CD4-positive, alpha-beta T cell (primary cell): ENCODE measurements at regions not wholly inside any gene's neighbourhood (a gene's known extent, or its start where the extent isn't known, plus 50 kb on each side); places are given as distances from the start of the nearest gene placed in this dataset.

ENCODE experiments used
- ATAC-seq: fragments of 200-7000 bp; cut with Tn5 transposase; one replicate; pipeline ENCODE4 v1.10.0; 2022; ENCODE audit warnings: mild to moderate bottlenecking; ENCODE audit not compliant: poor library complexity
- CTCF ChIA-PET: fragments of 350-600 bp; sonication (Branson Sonifier 250); formaldehyde crosslinking; loops from one replicate; lab custom pipeline; 2021; ENCODE audit warnings: antibody characterized with exemption, inconsistent platforms; lab: Charles Lee
- POLR2A ChIA-PET: fragments of 350-600 bp; sonication (Branson Sonifier 250); formaldehyde crosslinking; loops from one replicate; lab custom pipeline; 2021; ENCODE audit warnings: antibody characterized with exemption, inconsistent platforms; lab: Charles Lee
- DNase-seq, 14 experiments: peaks; one replicate each; pipeline ENCODE4 v3.0.0-alpha.2; 2013 to 2020; ENCODE audit warnings: mixed read lengths in 2 of 14
- H3K27ac ChIP-seq, 2 donors: one replicate each; pipeline versions ENCODE4 v1.5.1 to v1.7.0; 2013; ENCODE audit warnings: low read length in 2 of 2, low read depth in 1 of 2, mild to moderate bottlenecking in 1 of 2
- H3K27me3 ChIP-seq, 2 experiments: 1 replicate in 1 of 2; 2 replicates in 1 of 2; pipeline versions ENCODE4 v1.6.1 to v1.7.0; 2013; ENCODE audit warnings: low read length in 2 of 2, control low read depth in 1 of 2, mild to moderate bottlenecking in 1 of 2, moderate library complexity in 1 of 2; ENCODE audit not compliant: insufficient read depth in 2 of 2, control insufficient read depth in 1 of 2
- H3K36me3 ChIP-seq: one replicate; pipeline ENCODE4 v1.6.1; 2013; ENCODE audit warnings: low read length, control low read depth; ENCODE audit not compliant: insufficient read depth
- H3K4me1 ChIP-seq: one replicate; pipeline ENCODE4 v1.6.1; 2013; ENCODE audit warnings: low read length, control low read depth; ENCODE audit not compliant: insufficient read depth
- H3K4me3 ChIP-seq: one replicate; pipeline ENCODE4 v1.5.1; 2013; ENCODE audit warnings: mild to moderate bottlenecking, low read length, moderate library complexity
- H3K9me3 ChIP-seq, 2 experiments: 1 replicate in 1 of 2; 2 replicates in 1 of 2; pipeline versions ENCODE4 v1.6.1 to v1.7.0; 2013; ENCODE audit warnings: low read length in 2 of 2, mild to moderate bottlenecking in 2 of 2, control low read depth in 1 of 2, moderate library complexity in 1 of 2; ENCODE audit not compliant: control insufficient read depth in 1 of 2, insufficient read depth in 1 of 2
- H3K27ac Mint-ChIP-seq: one replicate; pipeline ENCODE4 v1.8.0; 2020; ENCODE audit warnings: mixed read lengths
- H3K27me3 Mint-ChIP-seq: one replicate; pipeline ENCODE4 v1.8.0; 2021; ENCODE audit warnings: mixed read lengths
- H3K36me3 Mint-ChIP-seq: one replicate; pipeline ENCODE4 v1.8.0; 2021; ENCODE audit warnings: low read depth, mixed read lengths
- H3K4me1 Mint-ChIP-seq: one replicate; pipeline ENCODE4 v1.8.0; 2021; ENCODE audit warnings: low read depth, mixed read lengths
- H3K4me3 Mint-ChIP-seq: one replicate; pipeline ENCODE4 v1.8.0; 2020; ENCODE audit warnings: mild to moderate bottlenecking, mixed read lengths
- H3K9me3 Mint-ChIP-seq: one replicate; pipeline ENCODE4 v1.8.0; 2020; ENCODE audit warnings: mixed read lengths
- intact Hi-C, 2 experiments: fragments of 100-400 bp; cut with DNase I in 1 of 2; cut with micrococcal nuclease in 1 of 2; formaldehyde crosslinking; loops; one replicate each; pipeline versions ENCODE4 v1.15.1 to v1.9.0; 2023 to 2025; cut with DNase I, micrococcal nuclease
- TF ChIP-seq, protein P1 (sequence below): fragments of 200-600 bp; IDR thresholded peaks from one replicate; pipeline ENCODE4 v1.8.0; 2022; ENCODE audit warnings: antibody characterized with exemption, mild to moderate bottlenecking

DNA sequence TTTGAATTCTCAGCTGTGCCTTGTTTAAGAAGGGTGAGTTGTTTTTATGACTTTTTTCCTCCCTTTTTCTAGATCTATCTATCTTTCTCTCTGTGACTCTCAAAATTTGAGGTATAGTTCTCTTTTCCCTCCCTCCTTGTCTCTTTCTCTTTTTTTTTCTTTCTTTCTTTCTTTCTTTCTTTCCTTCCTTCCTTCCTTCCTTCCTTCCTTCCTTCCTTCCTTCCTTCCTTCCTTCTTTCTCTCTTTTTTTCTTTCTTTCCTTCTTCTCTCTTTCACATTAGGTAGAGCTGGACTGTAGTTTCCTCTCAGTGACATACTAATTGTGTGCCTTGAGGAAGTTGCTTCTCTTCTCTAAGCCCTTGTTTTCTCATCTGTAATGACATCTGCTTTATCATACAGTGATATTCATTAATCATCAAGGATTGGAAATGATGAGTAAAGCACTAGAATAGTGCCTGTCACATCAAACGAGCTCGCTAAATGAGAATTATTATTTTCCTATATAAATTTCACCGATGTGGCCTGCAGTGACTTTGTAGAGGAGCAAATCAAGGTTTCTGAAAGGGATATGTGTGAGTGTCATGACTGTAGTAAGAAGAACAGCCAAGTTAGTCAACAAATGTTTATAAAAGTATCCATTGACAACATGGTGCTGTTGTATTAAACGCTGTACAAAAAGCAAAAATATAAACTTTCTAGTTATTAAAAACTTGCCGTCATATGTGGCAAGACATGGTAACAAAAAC lies 78.9 kb upstream of the SLC38A2 start:
- Mint-ChIP-seq H3K36me3 (no peaks in the 10 kb centered on the region), H3K27ac (no peak overlapping the region), H3K4me1 (peaks cover 54% of the 10 kb centered on the region), H3K4me3 (no peak overlapping the region), H3K9me3 (no peaks in the 10 kb centered on the region), H3K27me3 (no peaks in the 10 kb centered on the region)
- peaks cover 0 to 5% of the 10 kb centered on the region in 2 experiments for H3K9me3 ChIP-seq
- no peak for DNase-seq
- ATAC-seq = no peak
- no peak overlapping the region for H3K27ac ChIP-seq
- TF ChIP-seq, protein P1, sequence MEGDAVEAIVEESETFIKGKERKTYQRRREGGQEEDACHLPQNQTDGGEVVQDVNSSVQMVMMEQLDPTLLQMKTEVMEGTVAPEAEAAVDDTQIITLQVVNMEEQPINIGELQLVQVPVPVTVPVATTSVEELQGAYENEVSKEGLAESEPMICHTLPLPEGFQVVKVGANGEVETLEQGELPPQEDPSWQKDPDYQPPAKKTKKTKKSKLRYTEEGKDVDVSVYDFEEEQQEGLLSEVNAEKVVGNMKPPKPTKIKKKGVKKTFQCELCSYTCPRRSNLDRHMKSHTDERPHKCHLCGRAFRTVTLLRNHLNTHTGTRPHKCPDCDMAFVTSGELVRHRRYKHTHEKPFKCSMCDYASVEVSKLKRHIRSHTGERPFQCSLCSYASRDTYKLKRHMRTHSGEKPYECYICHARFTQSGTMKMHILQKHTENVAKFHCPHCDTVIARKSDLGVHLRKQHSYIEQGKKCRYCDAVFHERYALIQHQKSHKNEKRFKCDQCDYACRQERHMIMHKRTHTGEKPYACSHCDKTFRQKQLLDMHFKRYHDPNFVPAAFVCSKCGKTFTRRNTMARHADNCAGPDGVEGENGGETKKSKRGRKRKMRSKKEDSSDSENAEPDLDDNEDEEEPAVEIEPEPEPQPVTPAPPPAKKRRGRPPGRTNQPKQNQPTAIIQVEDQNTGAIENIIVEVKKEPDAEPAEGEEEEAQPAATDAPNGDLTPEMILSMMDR = no peak
- H3K27me3 ChIP-seq = no peaks in the 10 kb centered on the region
- intact Hi-C loops = no loop called here
- CTCF ChIA-PET = no interaction called here
- POLR2A ChIA-PET = interaction anchor here (1.8 kb wide), 1 partner anchor 9 kb away, joined by 6 read pairs; no protein-coding TSS in a partner anchor
- no peak overlapping the region for H3K4me3 ChIP-seq
- H3K36me3 ChIP-seq = no peaks in the 10 kb centered on the region
- H3K4me1 ChIP-seq = peaks cover 23% of the 10 kb centered on the region

DNA sequence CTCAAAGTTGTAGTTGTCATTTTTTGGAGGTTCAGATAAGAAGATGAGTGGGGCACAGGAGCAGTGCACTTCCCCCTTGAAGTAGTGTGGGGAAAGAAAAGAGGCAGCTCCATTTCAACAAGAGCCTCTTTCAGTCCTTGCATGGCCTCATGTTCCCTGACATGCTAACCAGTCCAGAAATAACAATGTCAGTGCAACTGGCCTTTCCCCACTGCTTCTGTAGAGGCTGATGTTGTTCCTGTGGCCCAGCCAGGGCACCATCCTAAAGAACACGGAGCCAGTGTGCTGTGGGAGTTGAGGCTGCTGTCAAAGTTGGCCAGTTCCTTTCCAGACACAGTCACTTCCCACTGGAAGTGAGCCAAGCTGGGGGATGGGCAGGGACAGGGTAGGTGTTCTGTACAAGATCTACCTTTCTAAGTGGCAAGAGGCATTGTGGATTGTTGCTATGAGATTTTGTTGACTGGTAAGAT lies 77.7 kb upstream of the SLC38A2 start:
- no peak overlapping the region for H3K4me3 Mint-ChIP-seq
- intact Hi-C loops = no loop called here
- ChIA-PET CTCF (no interaction called here), POLR2A (interaction anchor here (1.8 kb wide), 1 partner anchor 10 kb away, joined by 6 read pairs; no protein-coding TSS in a partner anchor)
- H3K4me1 ChIP-seq = peaks cover 15% of the 10 kb centered on the region
- no peaks in the 10 kb centered on the region for H3K27me3 ChIP-seq
- H3K9me3 Mint-ChIP-seq = no peaks in the 10 kb centered on the region
- H3K27ac ChIP-seq = no peak overlapping the region
- no peaks in the 10 kb centered on the region for H3K36me3 Mint-ChIP-seq
- H3K27ac Mint-ChIP-seq = no peak overlapping the region
- ATAC-seq = no peak
- no peaks in the 10 kb centered on the region for H3K27me3 Mint-ChIP-seq
- peaks cover 48% of the 10 kb centered on the region for H3K4me1 Mint-ChIP-seq
- DNase-seq = peak in 1 of 14 experiments; percentile 17
- no peaks in the 10 kb centered on the region for H3K36me3 ChIP-seq
- no peak overlapping the region for H3K4me3 ChIP-seq
- TF ChIP-seq, protein P1 = no peak
- H3K9me3 ChIP-seq = peaks cover 0 to 5% of the 10 kb centered on the region in 2 experiments

DNA sequence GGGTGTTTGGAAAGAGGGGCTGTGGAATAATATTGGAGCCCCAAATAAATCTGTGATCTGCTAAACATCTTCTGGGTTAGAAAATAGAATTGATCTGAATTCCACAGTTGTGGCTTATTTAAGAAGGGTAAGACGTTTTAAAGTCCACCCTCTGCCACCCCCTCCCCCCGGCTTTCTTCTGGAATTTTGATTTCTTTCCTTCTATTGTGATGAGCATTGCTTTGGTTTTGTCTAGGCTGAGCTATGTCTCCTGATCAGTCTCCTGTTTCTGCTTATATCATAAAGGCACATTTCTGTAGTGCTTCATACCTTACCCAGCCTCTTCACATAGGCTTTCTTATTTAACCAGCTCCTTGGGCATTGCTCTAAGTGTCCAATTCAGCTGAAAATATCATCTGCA lies 77.3 kb upstream of the SLC38A2 start:
- CTCF ChIA-PET = no interaction called here
- intact Hi-C loops = no loop called here
- H3K9me3 ChIP-seq = peaks cover 0 to 5% of the 10 kb centered on the region in 2 experiments
- no peak overlapping the region for H3K4me3 ChIP-seq
- H3K27me3 Mint-ChIP-seq = no peaks in the 10 kb centered on the region
- ATAC-seq = no peak
- TF ChIP-seq, protein P1 = no peak
- no peak overlapping the region for H3K27ac Mint-ChIP-seq
- H3K36me3 ChIP-seq = no peaks in the 10 kb centered on the region
- no peaks in the 10 kb centered on the region for H3K9me3 Mint-ChIP-seq
- no peaks in the 10 kb centered on the region for H3K27me3 ChIP-seq
- no peak overlapping the region for H3K27ac ChIP-seq
- H3K36me3 Mint-ChIP-seq = no peaks in the 10 kb centered on the region
- H3K4me1 ChIP-seq = peaks cover 11% of the 10 kb centered on the region
- no peak overlapping the region for H3K4me3 Mint-ChIP-seq
- no peak for DNase-seq
- H3K4me1 Mint-ChIP-seq = peaks cover 47% of the 10 kb centered on the region
- POLR2A ChIA-PET = interaction anchor here (1.8 kb wide), 1 partner anchor 11 kb away, joined by 6 read pairs; no protein-coding TSS in a partner anchor
